Astrocyte of the spinal cord (primary cell): ENCODE measurements at regions not wholly inside any gene's neighbourhood (a gene's known extent, or its start where the extent isn't known, plus 50 kb on each side); places are given as distances from the start of the nearest gene placed in this dataset.

Experiments used
- DNase-seq: peaks from one replicate; pipeline ENCODE4 v3.0.0; 2011; ENCODE audit warnings: low read depth, low spot score
- H3K4me3 ChIP-seq: 2 replicates; pipeline ENCODE4 v1.5.1; 2011; ENCODE audit warnings: low read depth, mild to moderate bottlenecking, low read length, moderate library complexity
- CTCF ChIP-seq: IDR thresholded peaks from 2 replicates; pipeline ENCODE4 v1.5.1; 2012; ENCODE audit warnings: low read depth, mild to moderate bottlenecking, low read length, inconsistent platforms
- in situ Hi-C: cut with HindIII; loops from 2 replicates; pipeline ENCODE4 v1.10.0; 2017; ENCODE audit warnings: low sequenced_read_pairs

GRCh38 chr6:77979204-77979603, 326.4 kb downstream of the MEI4 start:
- in situ Hi-C loops, result no loop called here
- DNase-seq, result no peak
- TF ChIP-seq CTCF, result no peak
- H3K4me3 ChIP-seq, result no peak overlapping the region

- no peak for DNase-seq
- no peak overlapping the region for H3K4me3 ChIP-seq
- no peak for TF ChIP-seq CTCF
- in situ Hi-C loops, result no loop called here
Observed at GRCh38 chr6:77986380-77987034, 333.7 kb downstream of the MEI4 start.

- TF ChIP-seq CTCF, result no peak
- no peak overlapping the region for H3K4me3 ChIP-seq
- in situ Hi-C loops, result no loop called here
- DNase-seq, result no peak
Observed at GRCh38 chr6:77987035-77987384, 334.2 kb downstream of the MEI4 start.

GRCh38 chr6:78010130-78010529, 357.3 kb downstream of the MEI4 start:
- TF ChIP-seq CTCF, result no peak
- in situ Hi-C loops, result no loop called here
- H3K4me3 ChIP-seq, result no peak overlapping the region
- no peak for DNase-seq

- TF ChIP-seq CTCF, result no peak
- DNase-seq, result no peak
- in situ Hi-C loops, result no loop called here
- no peak overlapping the region for H3K4me3 ChIP-seq
Observed at GRCh38 chr6:78020586-78020985, 367.7 kb downstream of the MEI4 start.

GRCh38 chr6:78025502-78025901, 372.7 kb downstream of the MEI4 start:
- no peak overlapping the region for H3K4me3 ChIP-seq
- in situ Hi-C loops, result no loop called here
- no peak for TF ChIP-seq CTCF
- no peak for DNase-seq

GRCh38 chr6:78031228-78031627, 378.4 kb downstream of the MEI4 start:
- DNase-seq, result no peak
- in situ Hi-C loops, result no loop called here
- TF ChIP-seq CTCF, result no peak
- H3K4me3 ChIP-seq, result no peak overlapping the region
